ENCODE measurements at regions not wholly inside any gene's neighbourhood (a gene's known extent, or its start where the extent isn't known, plus 50 kb on each side); places are given as distances from the start of the nearest gene placed in this dataset.

DNA sequence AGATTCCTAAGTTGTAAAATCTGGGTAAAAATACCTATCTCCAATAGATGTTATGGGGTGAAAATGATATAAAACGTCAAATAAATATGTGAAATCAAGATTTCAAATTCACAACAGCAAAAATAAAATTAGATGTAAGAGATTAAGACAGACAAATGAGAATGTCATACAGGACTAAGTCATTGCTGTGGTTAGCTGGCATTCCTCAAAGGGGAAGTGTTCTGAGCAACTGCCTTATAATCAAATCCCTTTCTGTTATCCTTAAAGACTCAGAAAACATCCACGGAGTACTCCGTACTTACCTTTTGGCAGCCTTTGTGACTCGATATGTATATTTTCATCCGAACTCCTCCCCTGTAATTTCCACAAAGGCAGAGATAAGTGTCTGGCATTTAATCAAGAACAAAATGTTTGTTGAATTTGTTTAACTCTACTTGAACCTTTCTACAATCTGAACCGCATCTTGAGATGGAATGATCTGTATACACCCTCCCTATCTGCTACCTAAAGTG lies 559.6 kb downstream of the GATA3 start:
- TF ChIP-seq, protein P1, sequence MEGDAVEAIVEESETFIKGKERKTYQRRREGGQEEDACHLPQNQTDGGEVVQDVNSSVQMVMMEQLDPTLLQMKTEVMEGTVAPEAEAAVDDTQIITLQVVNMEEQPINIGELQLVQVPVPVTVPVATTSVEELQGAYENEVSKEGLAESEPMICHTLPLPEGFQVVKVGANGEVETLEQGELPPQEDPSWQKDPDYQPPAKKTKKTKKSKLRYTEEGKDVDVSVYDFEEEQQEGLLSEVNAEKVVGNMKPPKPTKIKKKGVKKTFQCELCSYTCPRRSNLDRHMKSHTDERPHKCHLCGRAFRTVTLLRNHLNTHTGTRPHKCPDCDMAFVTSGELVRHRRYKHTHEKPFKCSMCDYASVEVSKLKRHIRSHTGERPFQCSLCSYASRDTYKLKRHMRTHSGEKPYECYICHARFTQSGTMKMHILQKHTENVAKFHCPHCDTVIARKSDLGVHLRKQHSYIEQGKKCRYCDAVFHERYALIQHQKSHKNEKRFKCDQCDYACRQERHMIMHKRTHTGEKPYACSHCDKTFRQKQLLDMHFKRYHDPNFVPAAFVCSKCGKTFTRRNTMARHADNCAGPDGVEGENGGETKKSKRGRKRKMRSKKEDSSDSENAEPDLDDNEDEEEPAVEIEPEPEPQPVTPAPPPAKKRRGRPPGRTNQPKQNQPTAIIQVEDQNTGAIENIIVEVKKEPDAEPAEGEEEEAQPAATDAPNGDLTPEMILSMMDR (IDR thresholded peaks at IDR 0.05; ENCODE audit: extremely low read depth in 1 of 2, insufficient read depth in 1 of 2, low read depth in 1 of 2, low read length in 2 of 2) = no peak
- TF ChIP-seq POLR2A (IDR thresholded peaks at IDR 0.05; ENCODE audit: low read depth, low read length) (no peak), EZH2 (IDR thresholded peaks at IDR 0.05; ENCODE audit: borderline replicate concordance, low read depth, low read length, severe bottlenecking) (no peak), FOS (IDR thresholded peaks at IDR 0.05; ENCODE audit: borderline replicate concordance, insufficient read depth, low read length) (no peak), POLR2AphosphoS5 (IDR thresholded peaks at IDR 0.05; ENCODE audit: insufficient read depth, low read depth, low read length) (no peak), JUN (IDR thresholded peaks at IDR 0.05; ENCODE audit: borderline replicate concordance, insufficient read depth, insufficient read length, low read depth) (no peak)
- TF ChIP-seq, protein P2, sequence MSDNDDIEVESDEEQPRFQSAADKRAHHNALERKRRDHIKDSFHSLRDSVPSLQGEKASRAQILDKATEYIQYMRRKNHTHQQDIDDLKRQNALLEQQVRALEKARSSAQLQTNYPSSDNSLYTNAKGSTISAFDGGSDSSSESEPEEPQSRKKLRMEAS (IDR thresholded peaks at IDR 0.05; ENCODE audit: insufficient read depth, insufficient read length) = no peak

Data from endothelial cell of umbilical vein (primary cell).